Subcutaneous abdominal adipose tissue (tissue), 5 donors: ENCODE measurements at regions not wholly inside any gene's neighbourhood (a gene's known extent, or its start where the extent isn't known, plus 50 kb on each side); places are given as distances from the start of the nearest gene placed in this dataset.

Experiments used
- H3K27ac ChIP-seq: one replicate; pipeline ENCODE4 v1.7.0; 2013; ENCODE audit warnings: low read depth, mild to moderate bottlenecking, inconsistent platforms, low read length, moderate library complexity
- H3K27me3 ChIP-seq, 5 donors: one replicate each; pipeline ENCODE4 v1.7.0; 2013; ENCODE audit warnings: low read length in 5 of 5, inconsistent platforms in 1 of 5; ENCODE audit not compliant: control insufficient read depth in 5 of 5, insufficient read depth in 4 of 5
- H3K36me3 ChIP-seq, 5 donors: one replicate each; pipeline ENCODE4 v1.7.0; 2013; ENCODE audit warnings: low read length in 5 of 5; ENCODE audit not compliant: control insufficient read depth in 5 of 5, insufficient read depth in 5 of 5
- H3K4me1 ChIP-seq, 5 donors: one replicate each; pipeline ENCODE4 v1.7.0; 2013; ENCODE audit warnings: low read length in 5 of 5, mild to moderate bottlenecking in 3 of 5, moderate library complexity in 1 of 5; ENCODE audit not compliant: control insufficient read depth in 5 of 5, insufficient read depth in 5 of 5
- H3K4me3 ChIP-seq, 5 donors: one replicate each; pipeline ENCODE4 v1.7.0; 2013; ENCODE audit warnings: low read length in 5 of 5, low read depth in 1 of 5
- H3K9ac ChIP-seq, 5 donors: one replicate each; pipeline ENCODE4 v1.7.0; 2013; ENCODE audit warnings: low read length in 5 of 5, mild to moderate bottlenecking in 4 of 5, moderate library complexity in 3 of 5
- H3K9me3 ChIP-seq, 5 donors: one replicate each; pipeline ENCODE4 v1.7.0; 2013; ENCODE audit warnings: low read length in 5 of 5; ENCODE audit not compliant: control insufficient read depth in 5 of 5
- donor health status: healthy.
- donor health status: healthy.
- donor health status: healthy.
- donor health status: healthy.
- donor health status: healthy.

GRCh38 chr15:95816591-95816990 is 513.9 kb upstream of the NR2F2 start:
- Histone ChIP-seq H3K9ac (no peak overlapping the region), H3K9me3 (no peaks in the 10 kb centered on the region), H3K4me1 (no peaks in the 10 kb centered on the region), H3K36me3 (no peaks in the 10 kb centered on the region), H3K27me3 (no peaks in the 10 kb centered on the region), H3K27ac (no peak overlapping the region), H3K4me3 (no peak overlapping the region)

GRCh38 chr15:95822961-95823360 is 507.5 kb upstream of the NR2F2 start:
- no peak overlapping the region for H3K9ac ChIP-seq
- no peaks in the 10 kb centered on the region for H3K4me1 ChIP-seq
- no peaks in the 10 kb centered on the region for H3K9me3 ChIP-seq
- H3K27me3 ChIP-seq: no peaks in the 10 kb centered on the region
- H3K36me3 ChIP-seq: no peaks in the 10 kb centered on the region
- no peak overlapping the region for H3K4me3 ChIP-seq
- H3K27ac ChIP-seq: no peak overlapping the region

DNA sequence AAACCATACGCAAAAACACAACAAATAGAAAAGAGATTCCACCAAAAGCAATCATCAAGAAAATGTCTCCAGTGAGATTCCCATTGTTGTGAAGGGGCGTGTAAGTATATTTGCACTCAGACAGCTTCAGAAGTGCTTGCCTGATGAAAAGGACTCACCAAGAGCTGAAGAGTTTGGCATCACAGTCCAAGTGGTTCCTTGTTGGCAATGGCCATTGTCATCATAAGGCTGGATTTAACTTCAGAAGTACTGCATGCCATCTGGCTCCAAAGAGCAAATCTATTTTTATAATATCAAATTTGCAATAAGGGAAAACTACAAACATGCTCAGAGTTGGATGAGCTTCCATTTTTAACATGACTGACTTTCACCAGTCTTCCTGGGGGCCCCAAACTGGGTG is 505.3 kb upstream of the NR2F2 start:
- no peaks in the 10 kb centered on the region for H3K36me3 ChIP-seq
- no peaks in the 10 kb centered on the region for H3K4me1 ChIP-seq
- no peak overlapping the region for H3K4me3 ChIP-seq
- H3K9ac ChIP-seq: no peak overlapping the region
- H3K9me3 ChIP-seq: no peaks in the 10 kb centered on the region
- no peak overlapping the region for H3K27ac ChIP-seq
- H3K27me3 ChIP-seq: no peaks in the 10 kb centered on the region

GRCh38 chr15:95825671-95826411 is 504.7 kb upstream of the NR2F2 start:
- Histone ChIP-seq H3K27me3 (no peaks in the 10 kb centered on the region), H3K36me3 (no peaks in the 10 kb centered on the region), H3K27ac (no peak overlapping the region), H3K4me1 (no peaks in the 10 kb centered on the region), H3K9ac (no peak overlapping the region), H3K4me3 (no peak overlapping the region), H3K9me3 (no peaks in the 10 kb centered on the region)

DNA sequence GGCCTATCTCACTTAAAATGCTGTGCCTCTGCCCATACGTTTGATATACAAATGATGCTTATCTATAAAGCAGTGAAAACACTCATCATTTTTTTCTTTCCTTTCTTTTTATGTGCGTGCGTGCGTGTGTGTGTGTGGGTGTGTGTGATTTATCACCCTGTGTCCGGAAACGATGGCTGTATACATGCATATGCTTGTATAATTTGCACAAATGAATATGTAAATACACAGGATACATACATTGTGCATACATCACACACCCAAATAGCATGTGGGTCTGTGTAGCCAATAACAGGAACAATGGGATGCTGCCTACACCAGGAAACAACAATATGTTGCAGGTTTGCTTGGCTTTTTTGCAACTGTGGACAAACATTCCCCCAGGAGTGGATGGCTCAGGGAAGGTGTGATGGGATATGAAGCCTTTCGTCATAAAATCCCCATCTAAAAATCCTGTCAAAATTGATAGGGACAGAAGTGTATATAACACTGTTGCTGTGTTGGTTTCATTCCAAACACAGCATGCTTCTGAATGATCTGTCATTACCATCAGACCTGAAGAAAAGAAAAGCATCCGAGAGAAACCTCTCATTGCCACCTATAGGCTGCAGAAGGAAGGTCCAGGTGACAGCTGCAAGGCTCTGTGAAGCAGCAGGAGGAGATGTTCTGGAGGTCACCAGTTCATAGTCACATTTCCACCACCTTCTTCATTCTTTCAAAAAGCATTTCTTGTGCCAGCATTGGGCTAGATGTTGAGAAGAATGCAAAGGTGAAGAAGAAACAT is 503.9 kb upstream of the NR2F2 start:
- no peak overlapping the region for H3K4me3 ChIP-seq
- no peaks in the 10 kb centered on the region for H3K4me1 ChIP-seq
- no peaks in the 10 kb centered on the region for H3K27me3 ChIP-seq
- H3K36me3 ChIP-seq: no peaks in the 10 kb centered on the region
- H3K9ac ChIP-seq: no peak overlapping the region
- H3K27ac ChIP-seq: no peak overlapping the region
- H3K9me3 ChIP-seq: no peaks in the 10 kb centered on the region

DNA sequence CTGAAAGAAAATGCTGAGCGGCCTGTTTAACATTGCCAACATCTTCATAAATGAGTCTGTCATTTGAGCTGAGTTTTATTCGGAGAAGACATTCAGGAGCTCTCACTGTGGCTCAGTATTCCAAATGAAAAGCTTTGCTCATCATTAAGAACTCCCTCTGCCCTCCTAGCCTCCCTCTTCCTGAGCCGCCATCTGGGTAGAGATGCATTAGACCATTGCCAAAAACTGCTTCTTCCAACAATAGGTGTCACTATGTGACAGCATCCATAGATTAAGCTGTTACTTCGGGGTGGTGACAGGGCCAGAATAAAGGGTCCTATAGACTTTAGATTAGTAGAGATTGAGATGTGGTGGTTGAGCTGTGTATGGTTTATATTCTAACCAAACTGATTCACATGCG is 501.4 kb upstream of the NR2F2 start:
- no peaks in the 10 kb centered on the region for H3K36me3 ChIP-seq
- no peaks in the 10 kb centered on the region for H3K9me3 ChIP-seq
- no peaks in the 10 kb centered on the region for H3K4me1 ChIP-seq
- H3K27ac ChIP-seq: no peak overlapping the region
- no peak overlapping the region for H3K9ac ChIP-seq
- H3K4me3 ChIP-seq: no peak overlapping the region
- no peaks in the 10 kb centered on the region for H3K27me3 ChIP-seq

GRCh38 chr15:95830281-95830680 is 500.2 kb upstream of the NR2F2 start:
- no peak overlapping the region for H3K27ac ChIP-seq

GRCh38 chr15:95832668-95833067 is 497.8 kb upstream of the NR2F2 start:
- Histone ChIP-seq H3K36me3 (no peaks in the 10 kb centered on the region), H3K4me3 (no peak overlapping the region), H3K9ac (no peak overlapping the region), H3K9me3 (peaks cover 0 to 3% (median 0%) of the 10 kb centered on the region in 5 donors), H3K4me1 (no peaks in the 10 kb centered on the region), H3K27me3 (no peaks in the 10 kb centered on the region), H3K27ac (no peak overlapping the region)

More at GRCh38 chr15:95830281-95830680, 500.2 kb upstream of the NR2F2 start:
- Histone ChIP-seq H3K27me3 (no peaks in the 10 kb centered on the region), H3K9ac (no peak overlapping the region), H3K36me3 (no peaks in the 10 kb centered on the region), H3K4me1 (no peaks in the 10 kb centered on the region), H3K4me3 (no peak overlapping the region), H3K9me3 (peaks cover 0 to 3% (median 0%) of the 10 kb centered on the region in 5 donors)

- Histone ChIP-seq H3K9ac (no peak overlapping the region), H3K4me3 (no peak overlapping the region), H3K27ac (no peak overlapping the region), H3K36me3 (no peaks in the 10 kb centered on the region), H3K9me3 (peaks cover 0 to 3% (median 0%) of the 10 kb centered on the region in 5 donors), H3K4me1 (peaks cover 0 to 3% (median under 1%) of the 10 kb centered on the region in 5 donors), H3K27me3 (no peaks in the 10 kb centered on the region)
Measured at GRCh38 chr15:95834028-95834804, 496.3 kb upstream of the NR2F2 start.

GRCh38 chr15:95836536-95836935 is 494.0 kb upstream of the NR2F2 start:
- Histone ChIP-seq H3K9ac (no peak overlapping the region), H3K9me3 (peaks cover 0 to 3% (median 0%) of the 10 kb centered on the region in 5 donors), H3K4me1 (peaks cover 0 to 14% (median 10%) of the 10 kb centered on the region in 5 donors), H3K27ac (no peak overlapping the region), H3K36me3 (no peaks in the 10 kb centered on the region), H3K27me3 (no peaks in the 10 kb centered on the region), H3K4me3 (no peak overlapping the region)
